Neural progenitor cell (in vitro differentiated cells): ENCODE measurements at regions not wholly inside any gene's neighbourhood (a gene's known extent, or its start where the extent isn't known, plus 50 kb on each side); places are given as distances from the start of the nearest gene placed in this dataset.

Experiments used
- DNase-seq: peaks from one replicate; pipeline ENCODE4 v3.0.0-alpha.2; 2016; ENCODE audit warnings: low spot score
- H2AFZ ChIP-seq: fragments of 200-600 bp; sonication (generic); replicated peaks from 2 replicates; pipeline ENCODE4 v1.6.1; 2016; ENCODE audit warnings: antibody characterized with exemption
- H3F3A ChIP-seq: fragments of 200-600 bp; sonication (generic); 2 replicates; pipeline ENCODE4 v1.6.1; 2016; ENCODE audit warnings: antibody characterized with exemption, low read depth
- H3K27ac ChIP-seq: fragments of 200-600 bp; sonication (generic); 2 replicates; pipeline ENCODE4 v1.5.1; 2016; ENCODE audit warnings: mild to moderate bottlenecking
- H3K27me3 ChIP-seq: fragments of 200-600 bp; sonication (generic); 2 replicates; pipeline ENCODE4 v1.6.1; 2016; ENCODE audit warnings: mild to moderate bottlenecking, moderate library complexity
- H3K36me3 ChIP-seq: fragments of 200-600 bp; sonication (generic); 2 replicates; pipeline ENCODE4 v1.5.1; 2016
- H3K4me1 ChIP-seq: fragments of 200-600 bp; sonication (generic); 2 replicates; pipeline ENCODE4 v1.6.1; 2016; ENCODE audit warnings: mixed run types
- H3K4me2 ChIP-seq: fragments of 200-600 bp; sonication (generic); 2 replicates; pipeline ENCODE4 v1.6.1; 2016
- H3K4me3 ChIP-seq: fragments of 200-600 bp; sonication (generic); 2 replicates; pipeline ENCODE4 v1.5.1; 2016
- H3K79me2 ChIP-seq: fragments of 200-600 bp; sonication (generic); 2 replicates; pipeline ENCODE4 v1.6.1; 2016; ENCODE audit warnings: low read depth
- H3K9ac ChIP-seq: fragments of 200-600 bp; sonication (generic); 2 replicates; pipeline ENCODE4 v1.6.1; 2016
- H3K9me3 ChIP-seq: fragments of 200-600 bp; sonication (generic); 2 replicates; pipeline ENCODE4 v1.5.1; 2016; ENCODE audit warnings: low read depth
- H4K20me1 ChIP-seq: fragments of 200-600 bp; sonication (generic); 2 replicates; pipeline ENCODE4 v1.6.1; 2016; ENCODE audit warnings: low read depth
- H3K27ac Mint-ChIP-seq: 3 replicates; pipeline ENCODE4 v1.8.0; 2021; ENCODE audit warnings: mixed read lengths
- H3K27me3 Mint-ChIP-seq: 2 replicates; pipeline ENCODE4 v1.8.0; 2022; ENCODE audit warnings: low read depth, mild to moderate bottlenecking, inconsistent platforms, moderate library complexity, mixed read lengths; ENCODE audit not compliant: insufficient read depth
- H3K36me3 Mint-ChIP-seq: 3 replicates; pipeline ENCODE4 v1.8.0; 2021; ENCODE audit warnings: mixed read lengths
- H3K4me1 Mint-ChIP-seq: 3 replicates; pipeline ENCODE4 v1.8.0; 2021; ENCODE audit warnings: mixed read lengths
- H3K4me3 Mint-ChIP-seq: 3 replicates; pipeline ENCODE4 v1.8.0; 2021; ENCODE audit warnings: mild to moderate bottlenecking, moderate library complexity, mixed read lengths
- H3K9me3 Mint-ChIP-seq: 3 replicates; pipeline ENCODE4 v1.8.0; 2020; ENCODE audit warnings: mixed read lengths
- EZH2 ChIP-seq: fragments of 200-600 bp; sonication (generic); IDR thresholded peaks from 2 replicates; pipeline ENCODE4 v1.6.1; 2017; ENCODE audit warnings: antibody characterized with exemption, mild to moderate bottlenecking, moderate library complexity
- EZH2phosphoT487 ChIP-seq: fragments of 200-600 bp; sonication (generic); IDR thresholded peaks from 2 replicates; pipeline ENCODE4 v1.6.1; 2017; ENCODE audit warnings: antibody characterized with exemption
- TF ChIP-seq, protein P1 (sequence below): fragments of 200-600 bp; sonication (generic); IDR thresholded peaks from 2 replicates; pipeline ENCODE4 v1.5.1; 2017; ENCODE audit warnings: antibody characterized with exemption, mild to moderate bottlenecking

DNA sequence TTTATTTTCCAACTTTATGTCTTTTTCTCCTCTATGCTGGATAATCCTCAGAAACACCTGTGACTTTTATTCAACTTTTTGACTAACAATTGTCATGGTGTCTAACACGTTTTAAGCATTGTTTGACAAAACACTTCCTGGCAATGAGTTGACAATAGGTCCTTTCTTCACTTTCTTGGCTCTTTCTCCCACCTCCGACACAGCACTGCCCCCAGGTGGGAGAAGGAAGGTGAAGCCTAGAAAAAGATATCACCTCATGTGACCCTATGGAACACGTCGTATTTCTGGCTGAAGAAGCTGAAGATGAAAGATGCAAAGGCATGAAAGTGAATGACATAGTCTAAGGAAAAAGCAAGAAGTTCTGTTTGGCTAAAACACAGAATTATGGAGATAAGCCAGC lies 430.0 kb downstream of the ETNK1 start:
- Histone ChIP-seq H3K27me3 (no peaks in the 10 kb centered on the region), H3K4me1 (no peaks in the 10 kb centered on the region), H3K4me2 (no peak overlapping the region), H3K27ac (no peak overlapping the region), H3K36me3 (no peaks in the 10 kb centered on the region), H3K79me2 (no peaks in the 10 kb centered on the region), H3K9ac (no peak overlapping the region), H3F3A (no peaks in the 10 kb centered on the region), H4K20me1 (no peaks in the 10 kb centered on the region), H2AFZ (no peak overlapping the region), H3K9me3 (no peaks in the 10 kb centered on the region), H3K4me3 (no peak overlapping the region)
- Mint-ChIP-seq H3K27me3 (peaks cover 2% of the 10 kb centered on the region), H3K27ac (no peak overlapping the region), H3K36me3 (no peaks in the 10 kb centered on the region), H3K4me3 (no peak overlapping the region), H3K4me1 (no peaks in the 10 kb centered on the region), H3K9me3 (no peaks in the 10 kb centered on the region)
- DNase-seq: peak; percentile 78
- TF ChIP-seq, protein P1, sequence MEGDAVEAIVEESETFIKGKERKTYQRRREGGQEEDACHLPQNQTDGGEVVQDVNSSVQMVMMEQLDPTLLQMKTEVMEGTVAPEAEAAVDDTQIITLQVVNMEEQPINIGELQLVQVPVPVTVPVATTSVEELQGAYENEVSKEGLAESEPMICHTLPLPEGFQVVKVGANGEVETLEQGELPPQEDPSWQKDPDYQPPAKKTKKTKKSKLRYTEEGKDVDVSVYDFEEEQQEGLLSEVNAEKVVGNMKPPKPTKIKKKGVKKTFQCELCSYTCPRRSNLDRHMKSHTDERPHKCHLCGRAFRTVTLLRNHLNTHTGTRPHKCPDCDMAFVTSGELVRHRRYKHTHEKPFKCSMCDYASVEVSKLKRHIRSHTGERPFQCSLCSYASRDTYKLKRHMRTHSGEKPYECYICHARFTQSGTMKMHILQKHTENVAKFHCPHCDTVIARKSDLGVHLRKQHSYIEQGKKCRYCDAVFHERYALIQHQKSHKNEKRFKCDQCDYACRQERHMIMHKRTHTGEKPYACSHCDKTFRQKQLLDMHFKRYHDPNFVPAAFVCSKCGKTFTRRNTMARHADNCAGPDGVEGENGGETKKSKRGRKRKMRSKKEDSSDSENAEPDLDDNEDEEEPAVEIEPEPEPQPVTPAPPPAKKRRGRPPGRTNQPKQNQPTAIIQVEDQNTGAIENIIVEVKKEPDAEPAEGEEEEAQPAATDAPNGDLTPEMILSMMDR: peak; percentile 85
- TF ChIP-seq EZH2phosphoT487: no peak
- no peak for TF ChIP-seq EZH2

- no peaks in the 10 kb centered on the region for H3K27me3 ChIP-seq
- TF ChIP-seq, protein P1: no peak
- TF ChIP-seq EZH2phosphoT487 (no peak), EZH2 (no peak)
- H3F3A ChIP-seq: no peaks in the 10 kb centered on the region
- no peak overlapping the region for H3K4me2 ChIP-seq
- H3K36me3 ChIP-seq: no peaks in the 10 kb centered on the region
- H3K36me3 Mint-ChIP-seq: no peaks in the 10 kb centered on the region
- no peak overlapping the region for H3K9ac ChIP-seq
- H3K4me1 ChIP-seq: no peaks in the 10 kb centered on the region
- no peak for DNase-seq
- no peaks in the 10 kb centered on the region for H3K4me1 Mint-ChIP-seq
- no peaks in the 10 kb centered on the region for H3K79me2 ChIP-seq
- no peak overlapping the region for H3K27ac Mint-ChIP-seq
- H3K27ac ChIP-seq: no peak overlapping the region
- H3K4me3 ChIP-seq: no peak overlapping the region
- H3K9me3 ChIP-seq: no peaks in the 10 kb centered on the region
- H3K4me3 Mint-ChIP-seq: no peak overlapping the region
- H3K9me3 Mint-ChIP-seq: no peaks in the 10 kb centered on the region
- H3K27me3 Mint-ChIP-seq: peaks cover 2% of the 10 kb centered on the region
- H4K20me1 ChIP-seq: no peaks in the 10 kb centered on the region
- no peak overlapping the region for H2AFZ ChIP-seq
Observed at GRCh38 chr12:23057571-23057970, 432.6 kb downstream of the ETNK1 start.

DNA sequence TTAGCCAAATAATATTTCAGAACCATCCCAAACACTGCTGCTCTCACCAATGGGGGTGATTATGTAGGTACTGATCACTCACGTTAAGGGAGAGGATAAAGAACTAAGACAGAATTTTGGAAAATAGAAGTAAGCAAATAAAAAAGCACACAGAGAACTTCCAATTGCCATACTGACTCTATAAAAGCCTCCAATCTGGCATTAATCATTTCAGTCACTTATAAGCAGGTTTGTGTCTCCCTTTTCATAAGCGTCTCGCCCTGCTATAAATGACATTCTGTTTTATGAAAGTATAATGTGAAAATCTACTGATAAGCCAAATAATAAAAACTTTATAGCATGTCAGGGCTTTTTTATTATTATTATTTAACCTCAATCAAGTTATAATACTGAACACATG lies 435.2 kb downstream of the ETNK1 start:
- Histone ChIP-seq H3K9ac (no peak overlapping the region), H3K27ac (no peak overlapping the region), H3K27me3 (no peaks in the 10 kb centered on the region), H3K4me3 (no peak overlapping the region), H3K4me2 (no peak overlapping the region), H3K36me3 (no peaks in the 10 kb centered on the region), H3K4me1 (no peaks in the 10 kb centered on the region), H2AFZ (no peak overlapping the region), H3K9me3 (no peaks in the 10 kb centered on the region), H4K20me1 (no peaks in the 10 kb centered on the region), H3F3A (no peaks in the 10 kb centered on the region), H3K79me2 (no peaks in the 10 kb centered on the region)
- TF ChIP-seq EZH2 (no peak), EZH2phosphoT487 (no peak)
- TF ChIP-seq, protein P1: no peak
- H3K9me3 Mint-ChIP-seq: no peaks in the 10 kb centered on the region
- no peaks in the 10 kb centered on the region for H3K27me3 Mint-ChIP-seq
- no peaks in the 10 kb centered on the region for H3K4me1 Mint-ChIP-seq
- no peak for DNase-seq
- H3K36me3 Mint-ChIP-seq: no peaks in the 10 kb centered on the region
- no peak overlapping the region for H3K27ac Mint-ChIP-seq
- no peak overlapping the region for H3K4me3 Mint-ChIP-seq

DNA sequence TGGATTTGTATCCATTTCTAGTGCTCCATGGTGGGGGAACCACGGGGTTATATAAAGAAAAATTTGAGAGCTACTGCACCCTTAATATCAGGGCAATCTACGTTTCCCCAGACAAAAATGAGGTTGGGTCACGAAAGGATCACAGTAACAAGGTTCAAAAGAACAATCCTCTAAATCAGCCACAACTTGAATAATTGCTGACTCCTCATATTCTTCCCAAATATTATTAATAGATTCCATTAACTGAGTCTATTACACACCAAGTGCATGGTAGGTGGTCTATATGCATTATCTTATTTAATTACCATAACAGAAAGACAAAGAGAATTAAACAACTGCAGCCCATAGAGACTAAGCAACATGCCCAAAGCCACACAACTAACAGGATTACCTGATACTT lies 438.2 kb downstream of the ETNK1 start:
- Mint-ChIP-seq H3K27me3 (no peaks in the 10 kb centered on the region), H3K9me3 (no peaks in the 10 kb centered on the region), H3K4me3 (no peak overlapping the region), H3K4me1 (no peaks in the 10 kb centered on the region), H3K36me3 (no peaks in the 10 kb centered on the region), H3K27ac (no peak overlapping the region)
- Histone ChIP-seq H2AFZ (no peak overlapping the region), H4K20me1 (no peaks in the 10 kb centered on the region), H3K36me3 (no peaks in the 10 kb centered on the region), H3K4me1 (no peaks in the 10 kb centered on the region), H3F3A (no peaks in the 10 kb centered on the region), H3K4me3 (no peak overlapping the region), H3K27me3 (no peaks in the 10 kb centered on the region), H3K79me2 (no peaks in the 10 kb centered on the region), H3K27ac (no peak overlapping the region), H3K9ac (no peak overlapping the region), H3K4me2 (no peak overlapping the region), H3K9me3 (no peaks in the 10 kb centered on the region)
- TF ChIP-seq, protein P1: no peak
- TF ChIP-seq EZH2phosphoT487 (no peak), EZH2 (no peak)
- no peak for DNase-seq
